ENCODE measurements at regions not wholly inside any gene's neighbourhood (a gene's known extent, or its start where the extent isn't known, plus 50 kb on each side); places are given as distances from the start of the nearest gene placed in this dataset.

DNA sequence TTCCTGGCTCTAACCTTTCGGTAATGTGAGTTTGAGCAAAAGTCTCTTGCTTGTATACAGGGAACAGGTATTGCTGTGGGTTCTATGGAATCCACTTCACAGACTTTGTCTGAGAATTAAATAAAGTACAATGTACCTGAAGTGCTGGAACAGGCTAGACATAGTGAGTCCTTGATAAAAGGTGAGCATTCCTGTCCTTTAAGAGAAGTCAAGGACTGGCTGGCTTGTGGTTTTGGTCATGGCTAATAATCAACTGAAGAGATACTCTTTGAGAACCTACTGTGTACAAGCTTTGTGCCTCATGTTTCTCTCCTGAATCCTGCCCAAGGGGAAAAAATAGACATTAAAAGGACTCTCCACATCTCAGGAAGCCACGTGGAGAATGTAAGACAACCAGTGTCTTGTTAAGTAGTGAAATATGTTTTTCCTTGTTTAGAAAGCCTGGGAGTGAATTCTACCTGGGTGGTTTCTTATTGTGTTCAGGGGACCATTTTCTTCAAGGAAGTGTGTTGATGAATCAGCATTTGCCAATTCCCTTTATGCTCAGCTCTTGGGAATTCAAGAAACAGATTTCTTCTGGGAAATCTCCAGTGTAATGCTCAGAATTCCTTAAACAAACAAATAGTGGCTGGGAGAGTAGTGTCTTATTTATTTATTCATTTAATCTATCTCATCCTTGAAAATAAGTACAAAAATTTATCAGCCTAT, 55.2 kb upstream of the PLD5 start:
- intact Hi-C loops (cut with micrococcal nuclease), result no loop called here
- POLR2A ChIA-PET, result no interaction called here
- Histone ChIP-seq H4K20me1 (ENCODE audit: insufficient read depth) (no peaks in the 10 kb centered on the region), H3K9ac (ENCODE audit: low read length) (no peak overlapping the region), H2AFZ (ENCODE audit: low read depth, low read length, poor library complexity, severe bottlenecking) (no peak overlapping the region), H3K79me2 (ENCODE audit: insufficient read depth, low read length) (no peaks in the 10 kb centered on the region), H3K27me3 (ENCODE audit: insufficient read depth, low read length) (no peaks in the 10 kb centered on the region), H3K4me2 (ENCODE audit: low read length) (no peak overlapping the region), H3K9me2 (ENCODE audit: insufficient read depth) (no peaks in the 10 kb centered on the region), H3K4me3 (replicated peaks in 1 of 2; ENCODE audit: low read depth in 1 of 2, low read length in 2 of 2) (no peak overlapping the region), H3K27ac (ENCODE audit: low read depth, low read length) (no peak overlapping the region), H3K4me1 (ENCODE audit: control insufficient read depth in 1 of 2, insufficient read depth in 2 of 2, low read length in 2 of 2) (no peaks in the 10 kb centered on the region), H3K9me3 (ENCODE audit: control insufficient read depth in 1 of 2, insufficient read depth in 1 of 2, low read depth in 1 of 2, low read length in 2 of 2) (no peaks in the 10 kb centered on the region), H3K36me3 (ENCODE audit: control insufficient read depth in 1 of 2, insufficient read depth in 2 of 2, low read length in 2 of 2) (no peaks in the 10 kb centered on the region)
- RAD21 ChIA-PET (ENCODE audit: low non-redundant PET in 1 of 2, low total read pairs in 2 of 2, uncharacterized antibody in 2 of 2, unreplicated experiment in 2 of 2), result no interaction called here
- CTCF ChIA-PET, result no interaction called here
- no peak for TF ChIP-seq YY1 (IDR thresholded peaks at IDR 0.05; ENCODE audit: extremely low read depth, insufficient replicate concordance, low read depth, low read length)
- TF ChIP-seq ZNF274 (IDR thresholded peaks at IDR 0.05; ENCODE audit: low read depth, low read length), result no peak
- TF ChIP-seq, protein P1, sequence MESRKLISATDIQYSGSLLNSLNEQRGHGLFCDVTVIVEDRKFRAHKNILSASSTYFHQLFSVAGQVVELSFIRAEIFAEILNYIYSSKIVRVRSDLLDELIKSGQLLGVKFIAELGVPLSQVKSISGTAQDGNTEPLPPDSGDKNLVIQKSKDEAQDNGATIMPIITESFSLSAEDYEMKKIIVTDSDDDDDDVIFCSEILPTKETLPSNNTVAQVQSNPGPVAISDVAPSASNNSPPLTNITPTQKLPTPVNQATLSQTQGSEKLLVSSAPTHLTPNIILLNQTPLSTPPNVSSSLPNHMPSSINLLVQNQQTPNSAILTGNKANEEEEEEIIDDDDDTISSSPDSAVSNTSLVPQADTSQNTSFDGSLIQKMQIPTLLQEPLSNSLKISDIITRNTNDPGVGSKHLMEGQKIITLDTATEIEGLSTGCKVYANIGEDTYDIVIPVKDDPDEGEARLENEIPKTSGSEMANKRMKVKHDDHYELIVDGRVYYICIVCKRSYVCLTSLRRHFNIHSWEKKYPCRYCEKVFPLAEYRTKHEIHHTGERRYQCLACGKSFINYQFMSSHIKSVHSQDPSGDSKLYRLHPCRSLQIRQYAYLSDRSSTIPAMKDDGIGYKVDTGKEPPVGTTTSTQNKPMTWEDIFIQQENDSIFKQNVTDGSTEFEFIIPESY (IDR thresholded peaks at IDR 0.05; ENCODE audit: extremely low read depth, insufficient replicate concordance, low read length), result no peak
- TF ChIP-seq FOSL1 (IDR thresholded peaks at IDR 0.05; ENCODE audit: low read depth), result no peak
- TF ChIP-seq TCF7L2 (IDR thresholded peaks at IDR 0.05; ENCODE audit: borderline replicate concordance, extremely low read depth, insufficient read depth, insufficient read length), result no peak
- no peak for TF ChIP-seq RAD21 (IDR thresholded peaks at IDR 0.05; ENCODE audit: low read depth)
- TF ChIP-seq JUND (IDR thresholded peaks at IDR 0.05), result no peak
- TF ChIP-seq ELF1 (IDR thresholded peaks at IDR 0.05; ENCODE audit: borderline replicate concordance, low read depth), result no peak
- TF ChIP-seq EGR1 (IDR thresholded peaks at IDR 0.05; ENCODE audit: low read depth), result no peak
- TF ChIP-seq POLR2A (IDR thresholded peaks at IDR 0.05; ENCODE audit: borderline replicate concordance, extremely low read depth, insufficient read depth, insufficient read length), result no peak
- TF ChIP-seq, protein P2, sequence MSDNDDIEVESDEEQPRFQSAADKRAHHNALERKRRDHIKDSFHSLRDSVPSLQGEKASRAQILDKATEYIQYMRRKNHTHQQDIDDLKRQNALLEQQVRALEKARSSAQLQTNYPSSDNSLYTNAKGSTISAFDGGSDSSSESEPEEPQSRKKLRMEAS (IDR thresholded peaks at IDR 0.05), result no peak
- TF ChIP-seq SP1 (IDR thresholded peaks at IDR 0.05; ENCODE audit: low read depth), result no peak
- TF ChIP-seq, protein P3, sequence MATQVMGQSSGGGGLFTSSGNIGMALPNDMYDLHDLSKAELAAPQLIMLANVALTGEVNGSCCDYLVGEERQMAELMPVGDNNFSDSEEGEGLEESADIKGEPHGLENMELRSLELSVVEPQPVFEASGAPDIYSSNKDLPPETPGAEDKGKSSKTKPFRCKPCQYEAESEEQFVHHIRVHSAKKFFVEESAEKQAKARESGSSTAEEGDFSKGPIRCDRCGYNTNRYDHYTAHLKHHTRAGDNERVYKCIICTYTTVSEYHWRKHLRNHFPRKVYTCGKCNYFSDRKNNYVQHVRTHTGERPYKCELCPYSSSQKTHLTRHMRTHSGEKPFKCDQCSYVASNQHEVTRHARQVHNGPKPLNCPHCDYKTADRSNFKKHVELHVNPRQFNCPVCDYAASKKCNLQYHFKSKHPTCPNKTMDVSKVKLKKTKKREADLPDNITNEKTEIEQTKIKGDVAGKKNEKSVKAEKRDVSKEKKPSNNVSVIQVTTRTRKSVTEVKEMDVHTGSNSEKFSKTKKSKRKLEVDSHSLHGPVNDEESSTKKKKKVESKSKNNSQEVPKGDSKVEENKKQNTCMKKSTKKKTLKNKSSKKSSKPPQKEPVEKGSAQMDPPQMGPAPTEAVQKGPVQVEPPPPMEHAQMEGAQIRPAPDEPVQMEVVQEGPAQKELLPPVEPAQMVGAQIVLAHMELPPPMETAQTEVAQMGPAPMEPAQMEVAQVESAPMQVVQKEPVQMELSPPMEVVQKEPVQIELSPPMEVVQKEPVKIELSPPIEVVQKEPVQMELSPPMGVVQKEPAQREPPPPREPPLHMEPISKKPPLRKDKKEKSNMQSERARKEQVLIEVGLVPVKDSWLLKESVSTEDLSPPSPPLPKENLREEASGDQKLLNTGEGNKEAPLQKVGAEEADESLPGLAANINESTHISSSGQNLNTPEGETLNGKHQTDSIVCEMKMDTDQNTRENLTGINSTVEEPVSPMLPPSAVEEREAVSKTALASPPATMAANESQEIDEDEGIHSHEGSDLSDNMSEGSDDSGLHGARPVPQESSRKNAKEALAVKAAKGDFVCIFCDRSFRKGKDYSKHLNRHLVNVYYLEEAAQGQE (IDR thresholded peaks at IDR 0.05; ENCODE audit: low read depth), result no peak
- no peak for TF ChIP-seq SRF (IDR thresholded peaks at IDR 0.05; ENCODE audit: low read depth)
- TF ChIP-seq, protein P4, sequence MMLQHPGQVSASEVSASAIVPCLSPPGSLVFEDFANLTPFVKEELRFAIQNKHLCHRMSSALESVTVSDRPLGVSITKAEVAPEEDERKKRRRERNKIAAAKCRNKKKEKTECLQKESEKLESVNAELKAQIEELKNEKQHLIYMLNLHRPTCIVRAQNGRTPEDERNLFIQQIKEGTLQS (IDR thresholded peaks at IDR 0.05), result no peak
- TF ChIP-seq, protein P5, sequence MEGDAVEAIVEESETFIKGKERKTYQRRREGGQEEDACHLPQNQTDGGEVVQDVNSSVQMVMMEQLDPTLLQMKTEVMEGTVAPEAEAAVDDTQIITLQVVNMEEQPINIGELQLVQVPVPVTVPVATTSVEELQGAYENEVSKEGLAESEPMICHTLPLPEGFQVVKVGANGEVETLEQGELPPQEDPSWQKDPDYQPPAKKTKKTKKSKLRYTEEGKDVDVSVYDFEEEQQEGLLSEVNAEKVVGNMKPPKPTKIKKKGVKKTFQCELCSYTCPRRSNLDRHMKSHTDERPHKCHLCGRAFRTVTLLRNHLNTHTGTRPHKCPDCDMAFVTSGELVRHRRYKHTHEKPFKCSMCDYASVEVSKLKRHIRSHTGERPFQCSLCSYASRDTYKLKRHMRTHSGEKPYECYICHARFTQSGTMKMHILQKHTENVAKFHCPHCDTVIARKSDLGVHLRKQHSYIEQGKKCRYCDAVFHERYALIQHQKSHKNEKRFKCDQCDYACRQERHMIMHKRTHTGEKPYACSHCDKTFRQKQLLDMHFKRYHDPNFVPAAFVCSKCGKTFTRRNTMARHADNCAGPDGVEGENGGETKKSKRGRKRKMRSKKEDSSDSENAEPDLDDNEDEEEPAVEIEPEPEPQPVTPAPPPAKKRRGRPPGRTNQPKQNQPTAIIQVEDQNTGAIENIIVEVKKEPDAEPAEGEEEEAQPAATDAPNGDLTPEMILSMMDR (IDR thresholded peaks at IDR 0.05 in 2 of 3, conservative IDR thresholded peaks at IDR 0.05 in 1 of 3; ENCODE audit: borderline replicate concordance in 1 of 3, insufficient read depth in 1 of 3, low read depth in 2 of 3, low read length in 2 of 3), result no peak
- TF ChIP-seq EZH2phosphoT487 (IDR thresholded peaks at IDR 0.05; ENCODE audit: borderline replicate concordance), result no peak
- TF ChIP-seq CEBPB (IDR thresholded peaks at IDR 0.05; ENCODE audit: low read depth), result no peak
- TF ChIP-seq SIN3A (IDR thresholded peaks at IDR 0.05; ENCODE audit: low read depth), result no peak
- no peak for TF ChIP-seq EZH2 (IDR thresholded peaks at IDR 0.05)
- DNase-seq (ENCODE audit: low read depth, low spot score) (no peak), ATAC-seq (no peak)
- no TSS peak for BruUV-seq (replicated peaks)
